CD4-positive, alpha-beta T cell (primary cell): ENCODE measurements at regions not wholly inside any gene's neighbourhood (a gene's known extent, or its start where the extent isn't known, plus 50 kb on each side); places are given as distances from the start of the nearest gene placed in this dataset.

Experiments
- ATAC-seq: fragments of 200-7000 bp; cut with Tn5 transposase; one replicate; pipeline ENCODE4 v1.10.0; 2022; ENCODE audit warnings: mild to moderate bottlenecking; ENCODE audit not compliant: poor library complexity
- CTCF ChIA-PET: fragments of 350-600 bp; sonication (Branson Sonifier 250); formaldehyde crosslinking; loops from one replicate; lab custom pipeline; 2021; ENCODE audit warnings: antibody characterized with exemption, inconsistent platforms; lab: Charles Lee
- POLR2A ChIA-PET: fragments of 350-600 bp; sonication (Branson Sonifier 250); formaldehyde crosslinking; loops from one replicate; lab custom pipeline; 2021; ENCODE audit warnings: antibody characterized with exemption, inconsistent platforms; lab: Charles Lee
- DNase-seq, 14 experiments: peaks; one replicate each; pipeline ENCODE4 v3.0.0-alpha.2; 2013 to 2020; ENCODE audit warnings: mixed read lengths in 2 of 14
- H3K27ac ChIP-seq, 2 donors: one replicate each; pipeline versions ENCODE4 v1.5.1 to v1.7.0; 2013; ENCODE audit warnings: low read length in 2 of 2, low read depth in 1 of 2, mild to moderate bottlenecking in 1 of 2
- H3K27me3 ChIP-seq, 2 experiments: 1 replicate in 1 of 2; 2 replicates in 1 of 2; pipeline versions ENCODE4 v1.6.1 to v1.7.0; 2013; ENCODE audit warnings: low read length in 2 of 2, control low read depth in 1 of 2, mild to moderate bottlenecking in 1 of 2, moderate library complexity in 1 of 2; ENCODE audit not compliant: insufficient read depth in 2 of 2, control insufficient read depth in 1 of 2
- H3K36me3 ChIP-seq: one replicate; pipeline ENCODE4 v1.6.1; 2013; ENCODE audit warnings: low read length, control low read depth; ENCODE audit not compliant: insufficient read depth
- H3K4me1 ChIP-seq: one replicate; pipeline ENCODE4 v1.6.1; 2013; ENCODE audit warnings: low read length, control low read depth; ENCODE audit not compliant: insufficient read depth
- H3K4me3 ChIP-seq: one replicate; pipeline ENCODE4 v1.5.1; 2013; ENCODE audit warnings: mild to moderate bottlenecking, low read length, moderate library complexity
- H3K9me3 ChIP-seq, 2 experiments: 1 replicate in 1 of 2; 2 replicates in 1 of 2; pipeline versions ENCODE4 v1.6.1 to v1.7.0; 2013; ENCODE audit warnings: low read length in 2 of 2, mild to moderate bottlenecking in 2 of 2, control low read depth in 1 of 2, moderate library complexity in 1 of 2; ENCODE audit not compliant: control insufficient read depth in 1 of 2, insufficient read depth in 1 of 2
- H3K27ac Mint-ChIP-seq: one replicate; pipeline ENCODE4 v1.8.0; 2020; ENCODE audit warnings: mixed read lengths
- H3K27me3 Mint-ChIP-seq: one replicate; pipeline ENCODE4 v1.8.0; 2021; ENCODE audit warnings: mixed read lengths
- H3K36me3 Mint-ChIP-seq: one replicate; pipeline ENCODE4 v1.8.0; 2021; ENCODE audit warnings: low read depth, mixed read lengths
- H3K4me1 Mint-ChIP-seq: one replicate; pipeline ENCODE4 v1.8.0; 2021; ENCODE audit warnings: low read depth, mixed read lengths
- H3K4me3 Mint-ChIP-seq: one replicate; pipeline ENCODE4 v1.8.0; 2020; ENCODE audit warnings: mild to moderate bottlenecking, mixed read lengths
- H3K9me3 Mint-ChIP-seq: one replicate; pipeline ENCODE4 v1.8.0; 2020; ENCODE audit warnings: mixed read lengths
- CTCF ChIP-seq: fragments of 200-600 bp; IDR thresholded peaks from one replicate; pipeline ENCODE4 v1.8.0; 2022; ENCODE audit warnings: antibody characterized with exemption, mild to moderate bottlenecking
- intact Hi-C, 2 experiments: fragments of 100-400 bp; cut with DNase I in 1 of 2; cut with micrococcal nuclease in 1 of 2; formaldehyde crosslinking; loops; one replicate each; pipeline versions ENCODE4 v1.15.1 to v1.9.0; 2023 to 2025; cut with DNase I, micrococcal nuclease

GRCh38 chr2:222033541-222033940 is 265.3 kb downstream of the PAX3 start:
- intact Hi-C loops, result no loop called here
- Mint-ChIP-seq H3K27me3 (no peaks in the 10 kb centered on the region), H3K4me3 (no peak overlapping the region), H3K36me3 (no peaks in the 10 kb centered on the region), H3K27ac (no peak overlapping the region), H3K4me1 (no peaks in the 10 kb centered on the region), H3K9me3 (no peaks in the 10 kb centered on the region)
- Histone ChIP-seq H3K36me3 (no peaks in the 10 kb centered on the region), H3K4me1 (no peaks in the 10 kb centered on the region), H3K4me3 (no peak overlapping the region), H3K27me3 (no peaks in the 10 kb centered on the region), H3K9me3 (no peaks in the 10 kb centered on the region), H3K27ac (no peak overlapping the region)
- DNase-seq (no peak), ATAC-seq (no peak)
- CTCF ChIA-PET, result no interaction called here
- TF ChIP-seq CTCF, result no peak
- POLR2A ChIA-PET, result no interaction called here

- Histone ChIP-seq H3K9me3 (no peaks in the 10 kb centered on the region), H3K36me3 (no peaks in the 10 kb centered on the region), H3K27me3 (no peaks in the 10 kb centered on the region), H3K4me1 (no peaks in the 10 kb centered on the region), H3K27ac (no peak overlapping the region), H3K4me3 (no peak overlapping the region)
- ChIA-PET CTCF (no interaction called here), POLR2A (no interaction called here)
- no peaks in the 10 kb centered on the region for H3K4me1 Mint-ChIP-seq
- intact Hi-C loops, result no loop called here
- no peaks in the 10 kb centered on the region for H3K36me3 Mint-ChIP-seq
- H3K9me3 Mint-ChIP-seq, result no peaks in the 10 kb centered on the region
- ATAC-seq, result no peak
- no peak for DNase-seq
- no peaks in the 10 kb centered on the region for H3K27me3 Mint-ChIP-seq
- H3K4me3 Mint-ChIP-seq, result no peak overlapping the region
- no peak overlapping the region for H3K27ac Mint-ChIP-seq
- no peak for TF ChIP-seq CTCF
Measured at GRCh38 chr2:222025881-222026271, 272.9 kb downstream of the PAX3 start.

GRCh38 chr2:222024932-222025880 is 273.6 kb downstream of the PAX3 start:
- POLR2A ChIA-PET, result no interaction called here
- no peaks in the 10 kb centered on the region for H3K9me3 ChIP-seq
- no peaks in the 10 kb centered on the region for H3K27me3 ChIP-seq
- intact Hi-C loops, result no loop called here
- CTCF ChIA-PET, result interaction anchor here (0.9 kb wide), 1 partner anchor 13 kb away, joined by 3 read pairs; no protein-coding TSS in a partner anchor
- Mint-ChIP-seq H3K27ac (no peak overlapping the region), H3K36me3 (no peaks in the 10 kb centered on the region), H3K4me1 (no peaks in the 10 kb centered on the region), H3K4me3 (no peak overlapping the region), H3K27me3 (no peaks in the 10 kb centered on the region), H3K9me3 (no peaks in the 10 kb centered on the region)
- H3K27ac ChIP-seq, result no peak overlapping the region
- H3K4me3 ChIP-seq, result no peak overlapping the region
- no peaks in the 10 kb centered on the region for H3K36me3 ChIP-seq
- DNase-seq (peak in 1 of 14 experiments; percentile 2), ATAC-seq (no peak)
- TF ChIP-seq CTCF, result peak; percentile 15
- H3K4me1 ChIP-seq, result no peaks in the 10 kb centered on the region
